Esophagus squamous epithelium (tissue), 4 donors: ENCODE measurements at regions not wholly inside any gene's neighbourhood (a gene's known extent, or its start where the extent isn't known, plus 50 kb on each side); places are given as distances from the start of the nearest gene placed in this dataset.

Experiments
- POLR2A ChIP-seq, 4 donors: fragments of 450-650 bp; IDR thresholded peaks; one replicate each; pipeline ENCODE4 v1.6.1; 2017; ENCODE audit warnings: antibody characterized with exemption in 4 of 4, mild to moderate bottlenecking in 4 of 4, moderate library complexity in 3 of 4
- TF ChIP-seq, protein P1 (sequence below), 6 experiments: fragments of 450-650 bp in 4 of 6; fragments of 200-600 bp in 2 of 6; sonication (generic) in 2 of 6; IDR thresholded peaks; one replicate each; pipeline ENCODE4 v1.5.1; 2016 to 2019; ENCODE audit warnings: antibody characterized with exemption in 6 of 6, mild to moderate bottlenecking in 4 of 6, moderate library complexity in 4 of 6

DNA sequence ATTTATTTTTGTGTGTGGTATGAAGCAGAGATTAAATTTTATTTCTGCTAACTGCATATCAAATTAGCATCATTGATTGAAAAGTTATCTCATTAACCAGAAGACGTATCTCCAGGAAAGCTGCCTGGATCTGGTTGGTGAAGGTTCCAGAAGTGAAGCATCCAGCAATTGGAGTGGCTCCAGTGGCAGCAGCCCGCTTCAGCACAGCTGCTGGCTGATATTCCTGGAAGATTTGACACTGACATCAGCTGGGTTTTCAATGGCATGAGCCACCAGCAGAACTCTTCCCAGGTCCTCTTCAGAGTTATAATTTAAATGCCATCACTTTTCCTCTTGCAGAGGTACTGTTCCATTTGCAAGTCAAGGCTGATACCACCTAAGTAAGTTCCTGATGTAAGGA is 363.5 kb downstream of the BCKDHB start:
- TF ChIP-seq, protein P1, sequence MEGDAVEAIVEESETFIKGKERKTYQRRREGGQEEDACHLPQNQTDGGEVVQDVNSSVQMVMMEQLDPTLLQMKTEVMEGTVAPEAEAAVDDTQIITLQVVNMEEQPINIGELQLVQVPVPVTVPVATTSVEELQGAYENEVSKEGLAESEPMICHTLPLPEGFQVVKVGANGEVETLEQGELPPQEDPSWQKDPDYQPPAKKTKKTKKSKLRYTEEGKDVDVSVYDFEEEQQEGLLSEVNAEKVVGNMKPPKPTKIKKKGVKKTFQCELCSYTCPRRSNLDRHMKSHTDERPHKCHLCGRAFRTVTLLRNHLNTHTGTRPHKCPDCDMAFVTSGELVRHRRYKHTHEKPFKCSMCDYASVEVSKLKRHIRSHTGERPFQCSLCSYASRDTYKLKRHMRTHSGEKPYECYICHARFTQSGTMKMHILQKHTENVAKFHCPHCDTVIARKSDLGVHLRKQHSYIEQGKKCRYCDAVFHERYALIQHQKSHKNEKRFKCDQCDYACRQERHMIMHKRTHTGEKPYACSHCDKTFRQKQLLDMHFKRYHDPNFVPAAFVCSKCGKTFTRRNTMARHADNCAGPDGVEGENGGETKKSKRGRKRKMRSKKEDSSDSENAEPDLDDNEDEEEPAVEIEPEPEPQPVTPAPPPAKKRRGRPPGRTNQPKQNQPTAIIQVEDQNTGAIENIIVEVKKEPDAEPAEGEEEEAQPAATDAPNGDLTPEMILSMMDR (IDR thresholded peaks at IDR 0.05), result no peak
- no peak for TF ChIP-seq POLR2A (IDR thresholded peaks at IDR 0.05)
